Renal cortical epithelial cell (primary cell): ENCODE measurements at regions not wholly inside any gene's neighbourhood (a gene's known extent, or its start where the extent isn't known, plus 50 kb on each side); places are given as distances from the start of the nearest gene placed in this dataset.

Source experiments
- DNase-seq: peaks from one replicate; pipeline ENCODE4 v3.0.0-alpha.2; 2011; ENCODE audit warnings: low read depth

GRCh38 chr5:51033215-51033614, 350.0 kb upstream of the ISL1 start:
- no peak for DNase-seq

- DNase-seq, result no peak
Observed at GRCh38 chr5:51034222-51034901, 348.9 kb upstream of the ISL1 start.

- no peak for DNase-seq
Observed at GRCh38 chr5:51039424-51040329, 343.6 kb upstream of the ISL1 start.

GRCh38 chr5:51043745-51044144, 339.5 kb upstream of the ISL1 start:
- DNase-seq, result no peak

- DNase-seq, result no peak
Observed at GRCh38 chr5:51047369-51047768, 335.9 kb upstream of the ISL1 start.

- no peak for DNase-seq
Observed at GRCh38 chr5:51053361-51053760, 329.9 kb upstream of the ISL1 start.

GRCh38 chr5:51060953-51061352, 322.3 kb upstream of the ISL1 start:
- DNase-seq, result no peak

- DNase-seq, result no peak
Observed at GRCh38 chr5:51072937-51073336, 310.3 kb upstream of the ISL1 start.

- no peak for DNase-seq
Observed at GRCh38 chr5:51082741-51083140, 300.5 kb upstream of the ISL1 start.

GRCh38 chr5:51091816-51092215, 291.4 kb upstream of the ISL1 start:
- DNase-seq, result no peak

- no peak for DNase-seq
Observed at GRCh38 chr5:51095486-51095885, 287.8 kb upstream of the ISL1 start.

GRCh38 chr5:51096859-51097258, 286.4 kb upstream of the ISL1 start:
- DNase-seq, result no peak

- DNase-seq, result no peak
Observed at GRCh38 chr5:51099173-51099853, 283.9 kb upstream of the ISL1 start.

- DNase-seq, result no peak
Observed at GRCh38 chr5:51104556-51104955, 278.7 kb upstream of the ISL1 start.

- no peak for DNase-seq
Observed at GRCh38 chr5:51109786-51110410, 273.4 kb upstream of the ISL1 start.

GRCh38 chr5:51131266-51131665, 252.0 kb upstream of the ISL1 start:
- no peak for DNase-seq

- no peak for DNase-seq
Observed at GRCh38 chr5:51138164-51138563, 245.1 kb upstream of the ISL1 start.

GRCh38 chr5:51148437-51148836, 234.8 kb upstream of the ISL1 start:
- no peak for DNase-seq

- DNase-seq, result no peak
Observed at GRCh38 chr5:51156222-51156621, 227.0 kb upstream of the ISL1 start.

GRCh38 chr5:51156838-51157237, 226.4 kb upstream of the ISL1 start:
- DNase-seq, result no peak

- no peak for DNase-seq
Observed at GRCh38 chr5:51159164-51159563, 224.1 kb upstream of the ISL1 start.

GRCh38 chr5:51159606-51160005, 223.6 kb upstream of the ISL1 start:
- no peak for DNase-seq
